ENCODE measurements at regions not wholly inside any gene's neighbourhood (a gene's known extent, or its start where the extent isn't known, plus 50 kb on each side); places are given as distances from the start of the nearest gene placed in this dataset.

GRCh38 chr5:122599000-122599399, 175.9 kb upstream of the SNX2 start:
- no peak for TF ChIP-seq CTCF (IDR thresholded peaks at IDR 0.05 in 2 of 3, conservative IDR thresholded peaks at IDR 0.05 in 1 of 3; ENCODE audit: borderline replicate concordance in 1 of 3, insufficient read depth in 1 of 3, low read depth in 2 of 3, low read length in 2 of 3)
- TF ChIP-seq YY1 (IDR thresholded peaks at IDR 0.05; ENCODE audit: extremely low read depth, insufficient replicate concordance, low read depth, low read length): no peak
- no peak for TF ChIP-seq EZH2 (IDR thresholded peaks at IDR 0.05)
